HL-60 (cell line): ENCODE measurements at regions not wholly inside any gene's neighbourhood (a gene's known extent, or its start where the extent isn't known, plus 50 kb on each side); places are given as distances from the start of the nearest gene placed in this dataset.

Source experiments
- DNase-seq, 2 experiments: peaks; one replicate each; pipeline ENCODE4 v3.0.0-alpha.2; 2010 to 2020; ENCODE audit warnings: low read depth in 1 of 2, low spot score in 1 of 2
- H3K27ac ChIP-seq: fragments of 250-450 bp; sonication (Bioruptor Pico); replicated peaks from 2 replicates; pipeline ENCODE4 v1.5.1; 2020; ENCODE audit warnings: mild to moderate bottlenecking, moderate library complexity
- H3K27me3 ChIP-seq: fragments of 250-450 bp; sonication (Bioruptor Pico); 2 replicates; pipeline ENCODE4 v1.5.1; 2021; ENCODE audit warnings: mild to moderate bottlenecking, moderate library complexity; ENCODE audit not compliant: insufficient read depth, poor library complexity, severe bottlenecking
- H3K4me3 ChIP-seq: replicated peaks from 2 replicates; pipeline ENCODE4 v1.5.1; 2011; ENCODE audit warnings: mild to moderate bottlenecking, control low read depth, low read length; ENCODE audit not compliant: insufficient read depth
- CTCF ChIP-seq: IDR thresholded peaks from one replicate; pipeline ENCODE4 v1.5.1; 2011; ENCODE audit warnings: low read length, control low read depth, inconsistent platforms; ENCODE audit not compliant: insufficient read depth
- GABPA ChIP-seq: IDR thresholded peaks from 2 replicates; pipeline ENCODE4 v1.6.1; 2012; ENCODE audit warnings: low read depth
- POLR2AphosphoS5 ChIP-seq: IDR thresholded peaks from 2 replicates; pipeline ENCODE4 v1.6.1; 2012; ENCODE audit warnings: low read depth
- REST ChIP-seq: IDR thresholded peaks from 2 replicates; pipeline ENCODE4 v1.6.1; 2012; ENCODE audit warnings: low read depth; ENCODE audit not compliant: insufficient replicate concordance
- SPI1 ChIP-seq: IDR thresholded peaks from 2 replicates; pipeline ENCODE4 v1.6.1; 2012; ENCODE audit warnings: low read depth, mild to moderate bottlenecking, borderline replicate concordance

GRCh38 chr10:43929122-43929521 lies 280.4 kb upstream of the ZNF32 start:
- Histone ChIP-seq H3K4me3 (no peak overlapping the region), H3K27me3 (no peaks in the 10 kb centered on the region), H3K27ac (no peak overlapping the region)
- no peak for TF ChIP-seq CTCF
- TF ChIP-seq POLR2AphosphoS5, result no peak
- TF ChIP-seq GABPA, result no peak
- TF ChIP-seq REST, result no peak
- no peak for TF ChIP-seq SPI1
- no peak for DNase-seq

DNA sequence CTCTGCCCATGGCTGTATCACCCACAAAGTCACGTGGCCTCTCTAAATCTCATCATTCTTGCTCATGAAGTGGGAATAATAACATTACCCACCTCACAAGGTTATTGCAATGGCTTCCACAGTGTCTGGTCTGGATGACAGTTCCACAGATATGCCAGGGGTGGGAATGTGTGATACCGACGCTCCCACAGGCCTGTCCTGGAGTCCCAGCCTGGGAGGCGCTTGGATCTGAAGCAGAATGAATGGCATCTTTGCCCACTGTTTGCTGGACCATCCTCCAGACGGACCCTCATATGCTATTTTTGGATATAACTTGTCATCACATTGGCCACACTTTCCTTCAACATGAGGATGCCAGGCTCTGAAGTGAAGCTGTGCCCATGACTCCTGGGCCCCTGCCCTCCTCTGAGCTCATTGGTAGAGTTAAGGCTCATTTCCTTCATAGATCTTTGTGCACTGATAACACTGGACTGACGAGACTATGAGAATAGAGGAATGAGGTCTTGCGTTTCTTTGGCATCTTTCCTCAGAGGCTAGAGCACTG lies 279.8 kb upstream of the ZNF32 start:
- DNase-seq, result no peak
- H3K4me3 ChIP-seq, result no peak overlapping the region
- no peak overlapping the region for H3K27ac ChIP-seq
- TF ChIP-seq GABPA (no peak), POLR2AphosphoS5 (no peak), SPI1 (no peak), REST (no peak), CTCF (no peak)
- H3K27me3 ChIP-seq, result no peaks in the 10 kb centered on the region

GRCh38 chr10:43926875-43927406 lies 278.3 kb upstream of the ZNF32 start:
- TF ChIP-seq GABPA (no peak), REST (no peak)
- no peak overlapping the region for H3K4me3 ChIP-seq
- no peak overlapping the region for H3K27ac ChIP-seq
- H3K27me3 ChIP-seq, result no peaks in the 10 kb centered on the region
- no peak for DNase-seq
